Right lobe of liver (tissue), 4 donors: ENCODE measurements at regions not wholly inside any gene's neighbourhood (a gene's known extent, or its start where the extent isn't known, plus 50 kb on each side); places are given as distances from the start of the nearest gene placed in this dataset.

ENCODE experiments used
- POLR2A ChIP-seq: fragments of 450-650 bp; IDR thresholded peaks from one replicate; pipeline ENCODE4 v1.6.1; 2017; ENCODE audit warnings: antibody characterized with exemption, mild to moderate bottlenecking
- TF ChIP-seq, protein P1 (sequence below), 4 donors: fragments of 200-600 bp in 3 of 4; fragments of 450-650 bp in 1 of 4; IDR thresholded peaks; one replicate each; pipeline versions ENCODE4 v1.5.1 to v1.8.0; 2016 to 2022; ENCODE audit warnings: antibody characterized with exemption in 4 of 4, mild to moderate bottlenecking in 2 of 4
- donor health status: DM: no; HTN: no; CAD: no.
- donor health status: DM: no; HTN: no; CAD: no.
- donor health status: DM: no; HTN: yes; CAD: no.

DNA sequence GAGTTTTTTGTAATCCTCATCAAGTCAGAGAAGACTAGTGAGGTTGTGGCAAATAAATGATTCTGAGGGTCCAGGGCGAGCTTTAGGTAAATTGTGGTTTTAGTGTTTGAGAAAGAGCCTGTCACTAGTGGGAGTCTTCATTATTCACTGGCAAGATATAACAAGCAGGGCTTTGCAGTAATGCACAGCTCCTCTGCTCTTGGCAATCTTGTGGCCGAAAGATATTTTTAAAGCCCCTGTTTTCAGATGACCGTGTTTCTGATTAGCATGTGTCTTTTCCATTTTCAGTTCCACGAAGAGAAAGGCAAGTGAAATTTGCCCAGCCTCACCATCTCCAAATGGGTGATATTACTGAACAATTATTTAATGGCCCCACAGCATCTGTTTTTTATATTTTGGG is 154.0 kb upstream of the BCL6 start:
- TF ChIP-seq, protein P1, sequence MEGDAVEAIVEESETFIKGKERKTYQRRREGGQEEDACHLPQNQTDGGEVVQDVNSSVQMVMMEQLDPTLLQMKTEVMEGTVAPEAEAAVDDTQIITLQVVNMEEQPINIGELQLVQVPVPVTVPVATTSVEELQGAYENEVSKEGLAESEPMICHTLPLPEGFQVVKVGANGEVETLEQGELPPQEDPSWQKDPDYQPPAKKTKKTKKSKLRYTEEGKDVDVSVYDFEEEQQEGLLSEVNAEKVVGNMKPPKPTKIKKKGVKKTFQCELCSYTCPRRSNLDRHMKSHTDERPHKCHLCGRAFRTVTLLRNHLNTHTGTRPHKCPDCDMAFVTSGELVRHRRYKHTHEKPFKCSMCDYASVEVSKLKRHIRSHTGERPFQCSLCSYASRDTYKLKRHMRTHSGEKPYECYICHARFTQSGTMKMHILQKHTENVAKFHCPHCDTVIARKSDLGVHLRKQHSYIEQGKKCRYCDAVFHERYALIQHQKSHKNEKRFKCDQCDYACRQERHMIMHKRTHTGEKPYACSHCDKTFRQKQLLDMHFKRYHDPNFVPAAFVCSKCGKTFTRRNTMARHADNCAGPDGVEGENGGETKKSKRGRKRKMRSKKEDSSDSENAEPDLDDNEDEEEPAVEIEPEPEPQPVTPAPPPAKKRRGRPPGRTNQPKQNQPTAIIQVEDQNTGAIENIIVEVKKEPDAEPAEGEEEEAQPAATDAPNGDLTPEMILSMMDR (IDR thresholded peaks at IDR 0.05): no peak
- TF ChIP-seq POLR2A: no peak
